Fibroblast of skin of abdomen (primary cell): ENCODE measurements at regions not wholly inside any gene's neighbourhood (a gene's known extent, or its start where the extent isn't known, plus 50 kb on each side); places are given as distances from the start of the nearest gene placed in this dataset.
A peak's percentile ranks its signal among the peaks of the same experiment; 100 is the strongest.
"Not testable (repeated sequence)": the region's sequence is repeated elsewhere in the genome, so short reads cannot be mapped to it uniquely, and the experiment has no call there.

Source experiments
- DNase-seq: peaks from one replicate; pipeline ENCODE4 v3.0.0-alpha.2; 2013

- DNase-seq, result peak; percentile 54
These were observed 208.7 kb downstream of the ICOS start for GRCh38 chr2:204145263-204145751.

DNA sequence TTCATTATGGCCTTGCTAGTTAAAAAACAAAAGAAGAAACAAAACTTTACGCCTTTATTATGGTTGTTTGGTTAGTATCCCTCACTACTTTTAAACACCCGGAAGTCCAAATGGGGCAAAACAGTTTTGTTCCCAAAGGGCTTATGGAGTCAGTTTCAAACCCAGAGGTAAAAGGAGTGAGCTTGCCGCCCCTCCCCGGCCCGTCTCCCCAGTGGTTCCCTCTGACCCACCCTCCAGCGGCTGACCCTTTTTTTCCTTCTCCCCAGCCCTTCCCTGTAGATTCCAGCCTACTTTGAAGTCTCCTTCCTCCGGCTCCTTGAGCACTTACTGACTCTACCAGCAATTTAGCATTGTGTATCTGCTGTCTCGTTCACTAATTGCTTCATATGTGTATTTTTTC lies 209.2 kb downstream of the ICOS start:
- DNase-seq, result no peak

GRCh38 chr2:204147040-204147439 lies 210.5 kb downstream of the ICOS start:
- DNase-seq, result not testable (repeated sequence)

- DNase-seq, result no peak
These were observed 214.2 kb downstream of the ICOS start for GRCh38 chr2:204150721-204151120.

- no peak for DNase-seq
These were observed 216.1 kb downstream of the ICOS start for GRCh38 chr2:204152616-204153015.

DNA sequence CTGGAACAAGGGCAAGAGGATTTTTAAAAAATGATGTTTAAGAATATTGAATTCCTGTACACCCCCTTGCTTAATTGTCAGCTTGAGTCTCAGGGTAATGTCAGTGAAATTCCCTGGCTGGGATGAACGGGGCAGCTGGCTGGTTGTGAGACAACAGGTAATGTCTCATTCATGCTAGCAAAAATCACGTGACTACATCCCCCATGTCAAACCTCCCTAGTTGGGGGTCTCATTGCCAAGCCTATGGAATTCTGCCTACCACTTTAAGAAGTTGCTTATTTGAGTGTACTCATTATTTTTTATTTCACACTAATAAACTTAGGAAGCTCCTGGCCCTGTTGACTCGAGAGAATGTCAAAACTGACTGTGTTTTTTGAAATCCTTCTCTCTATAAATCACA lies 218.3 kb downstream of the ICOS start:
- no peak for DNase-seq

DNA sequence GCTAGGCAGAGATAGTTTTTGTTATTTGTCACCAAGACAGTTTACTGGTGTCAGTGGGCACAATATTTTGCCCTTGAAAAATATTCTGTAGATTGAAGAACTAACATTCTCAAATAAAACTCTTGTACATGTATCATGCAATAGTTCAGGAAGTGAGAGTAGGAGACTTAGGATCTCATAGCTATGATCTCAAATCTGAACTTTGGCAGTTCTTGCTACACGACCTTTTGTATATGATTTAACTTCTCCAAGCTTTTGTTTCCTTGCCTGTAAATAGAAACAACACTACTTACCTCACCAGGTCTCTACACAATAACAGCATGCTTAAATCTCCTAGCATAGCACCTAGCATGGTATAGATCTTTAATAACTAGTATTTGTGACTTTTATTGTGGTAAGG lies 219.9 kb downstream of the ICOS start:
- no peak for DNase-seq

- no peak for DNase-seq
These were observed 221.1 kb downstream of the ICOS start for GRCh38 chr2:204157684-204158083.

- no peak for DNase-seq
These were observed 223.0 kb downstream of the ICOS start for GRCh38 chr2:204159526-204159925.

DNA sequence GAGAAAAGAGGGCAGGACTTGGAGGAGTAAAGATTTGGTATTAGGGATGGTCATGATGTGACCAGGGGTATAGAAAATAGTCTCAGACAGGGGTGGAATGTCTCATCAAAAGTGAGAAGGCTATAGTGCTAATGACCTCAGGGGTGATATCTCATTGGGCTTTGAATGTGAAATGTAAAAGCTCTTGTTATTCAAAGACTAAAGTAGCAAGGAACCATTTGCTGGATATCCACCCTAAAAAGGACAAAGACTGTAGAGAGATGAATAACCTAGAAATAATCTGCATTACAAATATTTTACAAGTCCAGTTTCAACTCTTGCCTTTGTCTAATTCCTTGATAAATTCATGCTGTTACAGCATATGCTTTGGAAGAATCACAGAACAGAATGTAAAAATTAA lies 224.4 kb downstream of the ICOS start:
- DNase-seq, result no peak

- DNase-seq, result no peak
These were observed 225.3 kb downstream of the ICOS start for GRCh38 chr2:204161886-204162285.

GRCh38 chr2:204166961-204167360 lies 230.4 kb downstream of the ICOS start:
- no peak for DNase-seq

GRCh38 chr2:204167670-204168069 lies 231.1 kb downstream of the ICOS start:
- DNase-seq, result not testable (repeated sequence)

DNA sequence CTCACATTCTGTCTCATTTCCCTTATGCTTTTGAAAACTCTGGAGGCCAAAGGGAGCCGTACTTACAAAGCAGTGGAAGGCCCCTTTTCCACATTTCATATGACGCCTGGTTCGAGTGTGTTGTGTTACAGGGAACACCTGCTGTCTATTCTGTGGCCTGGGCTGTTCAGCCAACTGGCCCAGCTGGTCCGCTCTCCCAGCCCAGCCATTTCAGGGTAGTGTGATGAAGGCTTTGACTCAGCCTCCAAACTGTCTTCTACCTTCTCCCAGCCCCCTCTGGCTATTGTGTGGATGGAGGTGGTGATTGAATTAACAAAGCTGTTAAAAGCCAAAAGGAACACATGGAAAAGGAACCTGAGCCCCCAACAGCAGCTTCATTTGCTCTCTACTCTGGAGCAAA lies 233.8 kb downstream of the ICOS start:
- no peak for DNase-seq

- DNase-seq, result no peak
These were observed 235.0 kb downstream of the ICOS start for GRCh38 chr2:204171432-204172144.

DNA sequence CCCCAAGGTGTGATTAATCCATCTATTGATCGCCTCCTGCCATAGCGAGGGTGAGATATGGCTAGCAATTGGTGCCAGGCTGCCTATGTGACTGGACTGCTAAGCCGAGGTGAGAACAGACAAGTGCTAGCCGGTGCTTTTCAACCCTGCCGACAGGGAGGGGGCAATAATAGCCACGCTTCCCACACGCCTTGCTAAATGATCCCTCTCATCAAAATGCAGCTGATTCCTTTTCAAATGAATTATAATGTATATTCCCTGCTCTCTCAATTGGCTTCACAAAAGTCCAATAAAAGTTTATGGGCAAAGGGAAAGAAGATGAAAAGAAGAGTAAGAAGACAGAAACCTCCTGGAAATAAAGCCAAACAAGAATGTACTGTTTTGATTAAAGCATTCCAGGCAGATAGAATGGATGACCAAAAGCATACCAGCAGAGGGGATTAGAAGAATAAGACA lies 235.6 kb downstream of the ICOS start:
- DNase-seq, result no peak

DNA sequence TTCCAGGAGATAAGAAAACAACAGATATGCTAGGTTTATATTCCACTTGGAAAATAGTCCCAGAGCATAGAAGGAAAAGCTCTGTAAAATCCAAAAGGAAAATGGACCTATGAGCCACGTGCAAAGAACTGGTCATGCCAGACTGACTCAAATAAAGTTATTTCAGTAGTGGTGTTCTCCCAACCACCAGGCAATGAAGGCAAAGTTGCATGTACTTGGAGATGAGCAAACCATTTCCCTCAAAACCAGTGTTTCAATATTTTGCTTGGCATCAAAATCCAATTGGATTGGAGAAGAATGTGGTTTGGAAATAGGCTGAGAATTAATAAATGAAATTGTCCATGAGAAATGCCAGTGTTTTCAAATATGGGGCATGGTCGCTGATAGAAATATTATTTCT lies 237.5 kb downstream of the ICOS start:
- DNase-seq, result no peak

- DNase-seq, result no peak
These were observed 239.1 kb downstream of the ICOS start for GRCh38 chr2:204175552-204176271.

DNA sequence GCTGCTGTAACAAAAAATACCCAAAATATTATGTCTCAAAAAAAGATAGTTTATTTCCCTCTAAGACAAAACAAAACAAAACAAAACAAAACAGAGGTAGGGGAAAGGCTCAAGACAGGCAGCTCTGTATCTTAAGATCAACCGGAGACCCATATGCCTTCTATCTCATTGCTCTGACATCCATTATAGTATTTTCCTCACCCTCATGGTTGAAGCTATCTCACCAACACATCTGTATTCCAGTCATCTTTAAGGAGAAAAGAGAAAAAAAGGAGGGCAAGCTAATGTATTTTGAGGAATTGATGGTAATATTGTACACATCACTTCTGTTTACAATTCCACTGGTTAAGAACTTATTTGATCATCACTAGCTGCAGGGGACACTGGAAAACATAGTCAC lies 239.7 kb downstream of the ICOS start:
- no peak for DNase-seq

DNA sequence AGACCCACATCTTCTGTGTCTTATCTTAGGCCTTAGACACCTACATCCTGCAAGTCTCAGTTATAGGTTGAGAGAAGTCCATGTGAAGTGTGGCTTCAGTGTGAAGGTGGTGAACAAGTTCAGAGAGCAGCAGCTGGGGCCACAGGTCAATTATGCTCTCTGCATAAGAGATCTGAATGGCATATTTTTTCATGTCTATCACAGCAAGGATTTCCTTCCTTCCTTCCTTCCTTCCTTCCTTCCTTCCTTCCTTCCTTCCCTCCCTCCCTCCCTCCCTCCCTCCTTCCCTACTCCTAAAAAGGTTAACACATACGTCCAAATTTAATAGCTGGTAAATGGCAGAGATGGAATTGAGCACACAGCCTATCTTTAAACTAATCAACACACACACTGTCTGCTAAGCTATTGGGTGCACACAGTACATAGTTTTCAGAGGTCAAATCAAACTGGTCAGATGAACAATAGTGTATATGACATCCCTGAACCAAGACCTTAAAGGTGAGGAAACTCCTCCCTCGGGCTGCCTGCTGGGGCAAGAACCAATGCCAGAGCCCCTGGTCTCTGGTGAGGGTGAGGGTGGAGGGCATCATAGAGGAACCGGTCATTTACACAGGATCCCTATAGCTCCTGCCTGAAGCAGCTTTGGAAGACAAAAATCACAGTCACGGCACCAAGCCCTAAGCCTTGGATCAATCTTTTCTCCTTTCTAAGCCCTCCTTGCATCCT lies 240.9 kb downstream of the ICOS start:
- no peak for DNase-seq

GRCh38 chr2:204177977-204178522 lies 241.5 kb downstream of the ICOS start:
- peak; percentile 4 for DNase-seq

- DNase-seq, result no peak
These were observed 244.1 kb downstream of the ICOS start for GRCh38 chr2:204180649-204181048.

- DNase-seq, result no peak
These were observed 247.0 kb downstream of the ICOS start for GRCh38 chr2:204183608-204184007.
